ENCODE measurements at regions not wholly inside any gene's neighbourhood (a gene's known extent, or its start where the extent isn't known, plus 50 kb on each side); places are given as distances from the start of the nearest gene placed in this dataset.

DNA sequence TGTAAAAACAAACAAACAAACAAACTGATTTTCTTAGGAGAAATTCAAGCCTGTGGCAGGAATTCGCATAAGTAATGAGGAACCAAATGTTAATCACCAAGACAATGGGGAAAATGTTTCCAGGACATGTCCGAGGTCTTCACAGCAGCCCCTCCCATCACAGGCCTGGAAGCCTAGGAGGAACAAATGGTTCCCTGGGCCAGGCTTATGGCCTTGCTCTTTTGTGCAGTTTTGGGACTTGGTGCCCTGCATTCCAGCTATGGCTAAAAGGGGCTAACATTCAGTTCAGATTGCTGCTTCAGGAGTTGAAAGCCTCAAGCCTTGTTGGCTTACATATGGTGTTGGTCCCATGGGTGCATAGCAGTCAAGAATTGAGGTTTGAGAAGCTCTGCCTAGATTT lies 1372.7 kb upstream of the CITED2 start:
- TF ChIP-seq EZH2phosphoT487 (IDR thresholded peaks at IDR 0.05; ENCODE audit: insufficient read depth, low read depth) (no peak), EZH2 (IDR thresholded peaks at IDR 0.05; ENCODE audit: insufficient read depth, poor library complexity, severe bottlenecking) (no peak)

Data from GM23248 (cell line).